Stimulated activated CD4-positive, alpha-beta T cell treated with anti-CD3 and anti-CD28 coated beads, Interleukin-12 subunit alpha, Interleukin-12 subunit beta, amount 100 ng/mL, for 48 hours (primary cell): ENCODE measurements at regions not wholly inside any gene's neighbourhood (a gene's known extent, or its start where the extent isn't known, plus 50 kb on each side); places are given as distances from the start of the nearest gene placed in this dataset.
"Not testable (repeated sequence)": the region's sequence is repeated elsewhere in the genome, so short reads cannot be mapped to it uniquely, and the experiment has no call there.

Experiments used
- DNase-seq, 3 donors: peaks; one replicate each; pipeline ENCODE4 v3.0.0-alpha.2; 2020; ENCODE audit warnings: low read depth in 2 of 3, low spot score in 1 of 3

DNA sequence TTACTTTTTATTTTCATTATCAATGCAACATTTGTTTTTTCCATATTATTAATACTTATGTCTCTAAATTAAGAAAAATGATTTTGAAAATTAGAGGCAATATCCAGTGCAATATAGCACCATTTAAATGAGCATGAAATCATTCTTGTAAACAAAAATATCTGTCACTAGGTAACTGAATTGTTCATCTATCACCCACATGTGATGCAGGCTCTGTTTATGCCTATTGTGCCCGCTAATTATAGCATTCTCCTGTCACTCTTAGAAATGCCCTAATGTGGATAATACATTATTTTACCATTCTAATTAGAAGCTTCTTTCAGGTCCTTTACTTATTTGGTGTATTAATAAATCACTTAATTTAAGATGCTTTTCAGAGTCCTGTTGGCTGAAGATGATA, 1332.4 kb downstream of the AACS start:
- DNase-seq: no peak

DNA sequence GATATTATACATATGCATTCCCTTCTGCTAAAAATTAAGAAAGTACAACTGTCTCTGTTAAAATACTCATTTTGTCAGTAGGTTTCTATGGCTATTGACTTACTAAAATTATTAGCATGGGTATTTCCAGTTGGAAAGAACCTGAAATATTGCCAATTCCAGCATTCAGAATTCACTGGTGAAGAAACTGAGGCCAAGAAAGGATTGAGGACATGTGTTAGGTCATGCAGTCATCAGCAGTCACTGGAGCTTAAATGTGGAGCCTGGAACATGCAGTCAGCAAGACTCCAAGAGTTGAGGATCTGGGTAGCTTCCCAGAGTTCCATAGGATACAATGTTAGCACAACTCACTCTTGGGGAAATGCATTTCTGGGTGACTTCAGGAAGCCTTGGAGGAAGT, 1335.6 kb downstream of the AACS start:
- no peak for DNase-seq

DNA sequence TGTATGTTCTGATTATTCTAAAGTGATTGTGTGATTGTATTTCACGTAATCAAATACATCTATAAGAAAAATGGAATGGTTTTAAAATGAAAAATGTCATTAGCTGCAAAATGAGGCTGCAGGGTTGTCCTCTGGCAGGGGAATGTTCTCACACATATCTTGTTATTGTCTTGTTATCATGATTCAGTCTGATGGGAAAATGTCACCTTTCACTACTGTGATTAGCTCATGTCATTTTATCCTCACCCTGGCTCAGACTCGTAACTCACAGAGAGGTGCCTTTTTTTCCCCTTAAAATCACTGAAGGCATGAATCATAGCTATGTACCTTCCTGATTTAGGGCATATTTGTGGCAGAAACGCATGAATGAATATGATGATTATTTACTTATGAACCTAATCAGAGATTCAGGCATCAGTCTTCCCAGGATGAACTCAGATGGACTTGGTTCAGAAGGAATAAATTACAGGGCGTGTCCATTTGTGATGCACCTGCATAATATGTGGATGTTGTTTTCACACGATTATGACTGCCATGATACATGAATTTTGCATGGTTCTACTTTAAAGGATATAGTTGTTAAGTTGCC, 1339.2 kb downstream of the AACS start:
- DNase-seq: no peak

DNA sequence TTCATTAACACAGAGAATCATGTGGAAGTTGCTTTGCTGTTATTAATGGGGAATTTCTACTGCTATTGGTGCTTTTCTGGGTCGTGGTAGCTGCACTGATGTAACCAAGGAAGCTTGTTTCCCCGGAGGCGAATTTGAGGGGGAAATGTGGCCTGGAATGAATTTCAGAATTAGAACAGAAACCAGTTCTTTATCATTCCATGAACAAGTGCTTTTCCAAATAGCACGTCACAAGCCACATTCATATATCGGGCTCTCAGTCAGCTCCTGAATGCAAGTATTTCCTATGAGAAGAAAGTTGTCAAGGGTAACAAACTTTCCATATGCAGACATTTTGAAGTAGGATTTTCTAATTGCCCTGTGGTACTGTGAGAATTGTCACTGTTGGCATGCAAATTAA, 1353.2 kb downstream of the AACS start:
- DNase-seq: no peak

DNA sequence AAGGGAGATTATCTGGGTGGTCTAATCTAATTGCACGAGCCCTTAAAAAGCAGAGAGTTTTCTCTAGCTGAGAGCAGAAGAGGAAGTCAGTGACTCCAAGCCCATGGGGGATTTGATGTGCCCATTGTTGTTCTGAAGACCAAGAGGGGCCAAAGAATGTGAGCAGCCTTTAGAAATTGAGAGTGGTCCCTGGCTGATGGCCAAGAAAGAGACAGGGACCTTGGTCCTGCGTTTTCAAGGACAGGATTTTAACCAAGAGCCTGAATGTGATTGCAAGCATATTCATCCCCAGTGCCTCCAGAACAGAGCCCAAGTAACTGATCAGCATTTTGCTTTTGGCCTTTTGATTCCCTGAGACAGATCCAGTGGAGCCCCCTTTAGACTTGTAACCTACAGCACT, 1353.9 kb downstream of the AACS start:
- no peak for DNase-seq

DNA sequence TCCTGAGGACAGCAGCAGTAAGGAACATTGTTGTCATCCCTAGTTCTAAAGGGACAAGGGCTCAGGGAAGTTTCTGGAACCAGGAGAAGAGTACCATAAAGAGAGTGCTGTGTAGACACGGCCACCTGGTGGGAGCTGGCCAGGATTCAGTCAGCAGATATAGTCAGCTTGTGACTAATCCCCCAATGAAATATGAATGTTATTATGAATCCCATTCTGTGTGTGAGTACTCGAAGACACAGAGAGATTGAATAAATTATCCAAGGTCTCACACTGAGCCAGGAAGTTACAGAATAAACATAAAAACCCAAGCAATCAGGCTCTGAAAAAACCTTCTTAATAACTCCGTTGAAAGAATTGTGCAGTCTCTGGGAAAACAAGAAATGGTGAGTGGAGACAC, 1359.5 kb downstream of the AACS start:
- DNase-seq: no peak

DNA sequence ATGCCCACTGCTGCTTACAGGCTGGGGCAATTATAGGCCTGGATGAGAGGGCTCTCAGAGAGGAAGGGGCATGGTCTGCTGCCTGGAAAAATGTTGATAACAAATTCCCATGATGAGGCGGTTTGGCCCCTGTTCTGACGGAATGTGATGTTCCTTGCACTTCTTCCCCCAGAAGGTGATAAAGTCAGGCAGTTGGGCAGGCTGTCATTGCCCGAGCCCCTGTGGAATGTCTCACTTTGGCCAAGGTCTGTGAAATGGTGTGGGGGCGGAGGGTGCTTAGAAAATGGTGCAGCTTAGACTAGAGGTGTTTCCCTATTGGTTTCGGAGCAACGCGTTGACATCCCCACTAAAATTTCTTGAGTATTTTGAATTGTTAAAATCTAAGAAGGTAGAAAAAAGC, 1360.0 kb downstream of the AACS start:
- no peak for DNase-seq

DNA sequence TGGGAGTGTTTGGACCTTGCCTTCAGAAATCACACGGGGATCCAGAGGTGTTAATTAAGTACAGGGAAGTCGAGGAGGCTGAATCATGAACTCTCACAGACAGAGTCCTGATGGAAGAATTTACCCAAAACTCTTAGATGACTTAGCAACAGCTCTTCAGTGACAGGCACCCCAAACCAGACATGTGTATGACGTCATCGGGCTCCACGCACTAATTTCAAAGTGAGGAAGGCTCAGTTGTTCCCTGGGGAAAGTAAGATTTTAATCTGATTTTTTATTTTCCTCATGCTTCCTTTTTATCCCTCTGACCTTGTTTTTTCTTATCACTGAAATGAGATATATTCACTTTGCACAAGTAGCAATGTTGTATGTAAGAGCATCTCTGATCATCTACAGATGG, 1363.5 kb downstream of the AACS start:
- DNase-seq: no peak

DNA sequence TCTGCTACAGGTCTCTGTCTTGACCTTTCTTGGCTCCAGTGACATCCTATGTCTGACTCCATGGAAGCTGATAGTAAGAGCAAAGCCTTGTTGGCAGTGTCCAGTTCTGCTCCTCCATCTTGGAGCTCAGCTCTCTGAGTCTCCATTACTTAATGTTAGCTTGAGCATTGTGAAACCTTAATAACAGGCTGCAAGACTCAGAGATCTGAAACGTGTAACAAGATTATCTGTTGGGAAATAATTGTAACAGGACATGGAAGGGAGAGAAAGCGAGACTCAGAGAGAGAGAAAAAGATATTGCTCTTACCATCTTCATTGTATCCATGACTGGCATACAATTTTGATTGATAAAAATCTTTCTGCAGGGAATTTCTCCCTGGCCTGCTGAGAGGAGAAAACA, 1365.7 kb downstream of the AACS start:
- DNase-seq: no peak

DNA sequence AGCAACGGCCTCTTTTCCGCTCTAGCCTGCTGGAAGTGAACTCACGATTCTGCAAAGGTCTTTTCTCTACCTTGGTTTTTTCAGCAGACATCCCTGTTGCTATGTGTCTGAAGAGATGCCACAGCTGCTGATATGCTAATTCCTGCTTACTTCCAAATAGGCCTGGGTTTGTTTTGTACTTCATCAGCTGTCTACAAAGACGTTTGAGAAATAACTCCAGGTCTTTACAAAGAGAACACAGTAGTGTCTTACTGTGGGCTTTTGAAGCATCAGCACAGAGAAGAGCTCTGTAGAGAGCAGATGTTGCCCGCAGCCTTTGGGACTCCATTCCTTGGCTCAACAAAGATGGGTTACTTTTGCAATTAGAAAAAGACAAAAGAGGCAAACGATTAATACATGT, 1366.5 kb downstream of the AACS start:
- no peak for DNase-seq

DNA sequence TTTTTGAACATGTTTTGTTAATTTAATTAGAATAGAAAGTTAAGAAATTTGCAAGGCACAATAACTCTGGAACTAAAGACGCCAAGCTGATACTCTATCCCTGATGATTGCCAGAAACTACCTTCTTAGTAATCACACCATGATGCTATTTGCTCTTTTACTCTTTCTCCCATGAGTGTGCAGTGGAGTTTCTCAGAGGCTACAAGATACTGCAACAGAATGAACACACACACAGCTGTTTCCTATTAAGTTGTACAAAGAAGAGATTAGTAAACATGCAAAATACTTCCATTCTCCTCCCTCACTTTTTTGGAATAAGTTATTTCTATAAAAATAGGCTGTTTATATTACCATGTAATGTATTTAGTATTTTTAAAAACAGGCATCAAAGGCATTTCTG, 1367.5 kb downstream of the AACS start:
- DNase-seq: no peak

DNA sequence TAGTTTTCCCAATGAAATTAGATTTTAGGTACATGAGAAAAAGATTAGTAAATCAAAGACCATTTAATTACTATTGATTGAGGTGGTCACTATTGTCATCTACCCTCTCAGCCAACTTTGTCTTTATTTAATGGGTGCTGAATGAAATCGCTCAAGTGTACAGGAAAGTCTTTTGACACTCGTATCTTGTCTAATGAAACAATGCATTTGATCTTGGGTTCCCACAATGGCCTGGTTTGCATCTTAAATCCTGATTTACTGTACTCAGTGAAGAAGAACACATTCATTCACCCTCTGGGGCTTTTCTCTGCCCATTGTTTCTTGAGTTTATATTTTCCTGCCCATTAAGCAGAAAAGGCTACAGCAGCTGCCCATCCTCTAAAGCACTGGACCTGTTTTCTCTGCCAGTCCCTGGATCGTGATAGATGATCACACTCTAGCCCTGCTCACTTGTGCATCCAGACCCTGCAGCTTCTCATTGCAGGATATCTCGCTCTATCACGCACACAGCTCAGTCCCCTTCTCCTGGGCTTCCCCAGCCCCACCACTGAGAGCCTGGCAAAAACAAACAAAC, 1369.3 kb downstream of the AACS start:
- no peak for DNase-seq

DNA sequence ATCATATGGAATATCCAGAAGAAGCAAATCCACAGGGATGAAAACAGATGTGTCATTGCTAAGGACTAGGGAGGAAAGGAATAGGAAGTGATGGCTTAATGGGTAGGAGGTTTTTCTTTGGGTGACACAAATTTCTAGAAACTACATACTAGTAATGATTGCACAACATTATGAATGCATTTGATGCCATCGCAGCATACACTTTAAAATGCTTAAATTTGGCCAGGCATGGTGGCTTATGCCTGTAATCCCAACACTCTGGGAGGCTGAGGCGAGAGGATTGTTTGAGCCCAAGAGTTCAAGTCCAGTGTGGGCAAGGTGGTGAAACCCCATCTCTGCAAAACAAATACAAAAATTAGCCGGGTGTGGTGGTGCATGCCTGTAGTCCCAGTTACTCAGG, 1370.8 kb downstream of the AACS start:
- no peak for DNase-seq

DNA sequence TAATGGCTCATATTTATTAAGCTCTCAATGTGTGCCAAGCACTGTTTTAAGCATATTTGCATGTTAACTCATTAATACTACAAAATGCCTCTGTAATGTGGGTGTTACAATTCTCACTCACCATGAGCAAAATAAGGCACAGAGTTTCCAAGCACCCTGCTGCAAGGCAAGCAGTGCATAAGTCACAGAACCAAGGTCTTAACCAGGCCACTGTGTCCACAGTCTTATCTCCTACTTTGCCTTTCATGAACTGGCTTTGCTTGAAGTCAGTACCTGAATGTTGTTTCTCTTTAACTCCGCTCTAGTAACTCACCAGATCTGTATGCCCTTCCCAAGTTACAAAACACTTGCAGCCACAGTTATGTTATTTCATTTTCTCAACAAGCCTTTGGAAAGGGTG, 1372.7 kb downstream of the AACS start:
- no peak for DNase-seq

DNA sequence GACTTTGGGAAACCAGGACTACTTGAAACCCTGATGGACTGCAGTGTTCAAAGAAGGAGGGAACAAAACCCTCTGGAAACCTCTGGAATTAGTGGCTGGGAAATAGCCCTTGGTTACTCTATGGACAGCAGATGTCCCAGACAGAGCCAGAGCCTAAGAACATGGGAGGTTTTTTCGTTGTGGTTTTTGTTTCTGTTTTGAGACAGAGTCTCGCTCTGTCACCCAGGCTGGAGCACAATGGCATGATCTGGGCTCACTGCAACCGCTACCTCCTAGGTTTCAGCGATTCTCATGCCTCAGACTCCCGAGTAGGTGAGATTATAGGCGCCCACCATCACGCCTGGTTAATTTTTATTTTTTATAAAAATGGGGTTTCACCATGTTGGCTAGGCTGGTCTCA, 1378.7 kb downstream of the AACS start:
- no peak for DNase-seq

DNA sequence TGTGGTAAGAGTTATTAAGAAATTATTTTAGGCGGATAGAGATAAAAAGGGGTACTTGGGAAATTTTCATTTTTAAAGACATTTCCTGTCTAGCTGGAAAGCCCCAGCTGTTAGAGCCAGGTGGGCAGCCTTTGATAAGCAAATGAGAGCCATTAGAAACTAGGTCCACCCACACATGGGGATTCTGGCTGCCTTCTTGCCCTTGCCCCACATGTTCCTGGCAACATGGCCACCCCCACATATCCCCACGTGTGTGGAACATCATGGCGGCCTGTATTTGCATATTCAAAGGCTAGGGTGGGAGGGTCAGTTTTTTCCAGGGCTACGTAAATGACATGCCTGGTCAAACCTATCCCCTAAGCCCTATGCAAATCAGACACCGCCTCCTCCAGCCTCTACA, 1382.1 kb downstream of the AACS start:
- DNase-seq: no peak

DNA sequence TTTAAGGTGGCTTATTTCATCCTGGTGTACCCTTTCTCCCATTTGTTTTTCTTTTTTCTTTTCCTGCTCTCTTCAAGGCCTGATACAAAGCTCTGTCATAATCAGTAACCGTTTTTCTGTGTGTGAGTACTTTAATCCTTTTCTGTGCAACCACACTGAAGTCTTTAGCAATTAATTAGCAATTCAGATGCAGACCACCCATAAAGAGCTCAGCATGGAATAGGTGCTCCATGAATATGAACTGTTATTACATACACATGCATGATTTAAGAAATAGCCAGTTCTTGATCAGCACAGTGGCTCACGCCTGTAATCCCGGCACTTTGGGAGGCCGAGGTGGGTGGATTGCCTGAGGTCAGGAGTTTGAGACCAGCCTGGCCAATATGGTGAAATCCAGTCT, 1386.6 kb downstream of the AACS start:
- DNase-seq: no peak

DNA sequence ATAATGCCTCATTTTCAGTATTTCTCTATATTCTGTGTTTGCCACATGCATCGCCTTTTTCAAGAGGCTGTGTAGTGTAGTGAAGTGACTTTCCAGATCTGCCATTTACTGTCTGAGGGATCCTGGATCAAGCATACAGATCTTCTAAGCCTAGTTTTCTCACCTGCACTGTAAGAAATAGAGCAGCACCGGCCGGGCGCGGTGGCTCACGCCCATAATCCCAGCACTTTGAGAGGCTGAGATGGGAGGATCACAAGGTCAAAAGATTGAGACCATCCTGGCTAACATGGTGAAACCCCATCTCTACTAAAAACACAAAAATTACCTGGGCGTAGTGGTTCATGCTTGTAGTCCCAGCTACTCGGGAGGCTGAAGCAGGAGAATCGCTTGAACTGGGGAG, 1387.5 kb downstream of the AACS start:
- DNase-seq: not testable (repeated sequence)

DNA sequence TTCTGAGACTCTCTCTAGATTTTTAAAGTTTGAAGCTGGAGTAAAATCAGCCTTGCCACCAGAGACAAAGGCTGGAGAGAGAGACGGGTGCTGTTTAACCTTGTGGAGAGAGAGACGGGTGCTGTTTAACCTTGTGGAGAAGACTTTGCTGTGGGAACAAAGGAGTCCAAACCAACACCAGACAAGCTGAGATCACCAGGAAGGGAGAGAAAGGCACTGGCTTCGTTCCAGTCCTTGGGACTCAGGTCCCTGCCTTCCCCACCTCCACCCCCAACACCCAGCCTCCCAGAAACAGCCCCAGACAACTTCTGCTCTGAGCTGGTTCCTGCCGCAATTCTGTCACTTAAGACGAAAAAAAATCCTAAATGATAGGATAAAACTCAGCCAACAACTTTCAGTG, 1389.3 kb downstream of the AACS start:
- DNase-seq: no peak

DNA sequence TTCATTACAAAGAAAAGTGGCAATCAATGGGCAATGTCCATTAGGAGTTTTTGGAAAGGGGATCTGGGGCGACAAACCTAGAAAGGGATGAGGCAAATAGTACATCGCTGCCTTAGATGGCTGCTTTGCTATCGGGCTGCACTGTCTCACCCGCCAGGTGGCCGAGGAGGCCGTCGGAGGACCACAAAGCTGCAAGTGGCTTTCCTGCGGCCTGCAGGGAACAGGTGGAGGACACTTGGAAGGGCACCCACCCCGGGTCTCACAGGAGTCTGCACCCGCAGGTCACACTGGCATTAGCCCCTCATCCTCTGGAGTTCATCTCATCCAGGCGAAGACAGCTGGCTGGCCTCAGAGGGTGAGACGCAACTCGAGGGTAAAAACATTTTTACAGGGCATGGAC, 1392.5 kb downstream of the AACS start:
- no peak for DNase-seq

DNA sequence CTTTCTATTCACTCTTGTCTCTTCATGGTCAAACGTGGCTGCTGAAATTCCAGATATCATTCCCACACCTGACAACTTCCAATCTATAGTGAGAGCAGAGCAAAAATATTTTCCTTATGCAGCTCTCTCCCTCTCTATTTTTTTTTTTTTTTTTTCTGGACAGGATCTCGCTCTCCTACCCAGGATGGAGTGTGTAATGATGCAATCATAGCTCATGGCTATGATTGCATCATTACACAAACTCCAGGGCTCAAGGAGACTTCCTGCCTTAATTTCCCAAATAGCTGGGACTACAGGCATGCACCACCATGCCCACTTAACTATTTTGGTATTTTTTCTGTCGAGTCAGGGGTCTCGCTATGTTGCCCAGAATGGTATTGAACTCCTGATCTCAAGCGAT, 1398.9 kb downstream of the AACS start:
- no peak for DNase-seq

DNA sequence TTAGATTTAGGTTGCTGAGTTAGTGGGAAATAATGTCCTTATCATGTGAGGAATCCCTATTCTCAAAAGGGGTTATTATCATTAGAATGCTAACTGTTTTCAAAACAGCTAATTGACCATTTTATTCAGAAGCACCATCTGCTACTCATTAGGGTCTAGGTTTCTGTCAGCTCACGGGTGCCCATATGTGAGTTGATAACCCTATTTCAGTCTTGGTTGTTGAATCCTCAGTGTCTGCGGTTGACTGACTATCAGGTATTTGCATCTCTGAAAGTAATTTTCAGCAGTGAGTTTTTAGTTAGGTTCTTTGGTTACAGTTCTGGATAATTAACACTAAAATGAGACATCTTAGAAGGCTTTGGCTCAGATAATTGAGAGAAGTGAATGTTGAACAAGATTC, 1404.0 kb downstream of the AACS start:
- no peak for DNase-seq

DNA sequence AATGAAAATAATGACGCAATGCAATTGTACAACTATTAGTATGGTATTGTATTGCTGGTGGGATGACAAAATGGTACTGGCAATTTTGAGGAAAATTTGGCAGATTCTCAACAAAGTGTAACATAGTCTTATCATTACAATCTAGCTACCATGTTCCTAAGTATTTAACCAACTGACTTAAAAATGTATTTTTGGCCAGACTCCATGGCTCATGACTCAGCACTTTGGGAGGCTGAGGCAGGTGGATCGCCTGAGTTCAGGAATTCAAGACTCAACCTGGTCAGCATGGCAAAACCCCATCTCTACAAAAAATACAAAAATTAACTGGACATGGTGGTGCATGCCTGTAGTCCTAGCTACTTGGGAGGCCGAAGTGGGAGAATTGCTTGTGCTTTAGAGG, 1409.5 kb downstream of the AACS start:
- DNase-seq: no peak

DNA sequence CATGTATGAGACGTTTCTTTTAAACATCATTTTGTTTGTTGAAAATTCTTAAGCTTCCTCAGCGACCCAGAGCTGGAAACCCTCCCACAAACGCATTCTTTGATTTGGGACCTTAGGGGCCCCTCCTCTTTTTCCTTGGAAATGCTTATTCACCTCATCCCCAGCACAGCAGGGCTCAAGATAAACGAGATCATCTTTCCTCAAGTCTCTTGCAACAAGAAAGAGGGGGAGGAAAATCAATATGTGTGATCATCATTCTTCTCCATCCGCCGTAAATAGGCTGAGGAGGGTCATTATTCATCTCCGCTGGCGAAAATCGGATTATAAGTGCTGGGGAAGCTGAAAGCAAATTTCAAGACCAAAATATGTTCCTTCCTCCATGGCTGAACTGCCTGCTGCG, 1415.2 kb downstream of the AACS start:
- no peak for DNase-seq
